Upper lobe of left lung (tissue), 4 donors: ENCODE measurements at regions not wholly inside any gene's neighbourhood (a gene's known extent, or its start where the extent isn't known, plus 50 kb on each side); places are given as distances from the start of the nearest gene placed in this dataset.

Experiments
- EP300 ChIP-seq, 4 donors: sonication (generic); formaldehyde crosslinking; IDR thresholded peaks; one replicate each; pipeline ENCODE4 v1.5.1; 2017; ENCODE audit warnings: antibody characterized with exemption in 4 of 4, control low read depth in 2 of 4
- POLR2A ChIP-seq, 4 donors: fragments of 450-650 bp; IDR thresholded peaks; one replicate each; pipeline ENCODE4 v1.5.1; 2016 to 2017; ENCODE audit warnings: antibody characterized with exemption in 4 of 4, mild to moderate bottlenecking in 2 of 4
- POLR2AphosphoS5 ChIP-seq, 2 donors: sonication (generic); formaldehyde crosslinking; IDR thresholded peaks; one replicate each; pipeline ENCODE4 v1.5.1; 2017; ENCODE audit warnings: antibody characterized with exemption in 2 of 2
- TF ChIP-seq, protein P1 (sequence below), 6 experiments: fragments of 450-650 bp in 4 of 6; fragments of 200-600 bp in 2 of 6; sonication (generic) in 2 of 6; IDR thresholded peaks; one replicate each; pipeline ENCODE4 v1.5.1; 2016 to 2019; ENCODE audit warnings: antibody characterized with exemption in 6 of 6

DNA sequence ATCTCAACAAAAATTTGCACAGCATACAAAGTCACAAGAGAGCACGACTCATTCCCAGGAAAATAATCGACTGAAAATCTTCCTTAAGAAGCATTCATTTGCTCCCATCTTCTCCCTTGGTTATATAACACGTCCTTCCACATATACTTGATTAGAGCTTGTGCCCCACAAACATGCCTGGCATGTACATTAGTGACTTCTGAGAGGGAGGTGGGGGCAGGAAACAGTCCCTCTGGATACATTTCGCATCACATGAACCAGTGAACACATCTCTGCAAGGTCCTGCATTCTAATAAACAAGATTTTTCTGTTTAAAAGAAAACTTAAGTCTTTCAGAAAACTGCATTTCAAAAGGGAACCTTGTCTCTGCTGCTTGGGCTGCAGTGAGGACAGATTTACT, 54.1 kb upstream of the IGLL5 start:
- no peak for TF ChIP-seq POLR2AphosphoS5 (IDR thresholded peaks at IDR 0.05)
- TF ChIP-seq, protein P1, sequence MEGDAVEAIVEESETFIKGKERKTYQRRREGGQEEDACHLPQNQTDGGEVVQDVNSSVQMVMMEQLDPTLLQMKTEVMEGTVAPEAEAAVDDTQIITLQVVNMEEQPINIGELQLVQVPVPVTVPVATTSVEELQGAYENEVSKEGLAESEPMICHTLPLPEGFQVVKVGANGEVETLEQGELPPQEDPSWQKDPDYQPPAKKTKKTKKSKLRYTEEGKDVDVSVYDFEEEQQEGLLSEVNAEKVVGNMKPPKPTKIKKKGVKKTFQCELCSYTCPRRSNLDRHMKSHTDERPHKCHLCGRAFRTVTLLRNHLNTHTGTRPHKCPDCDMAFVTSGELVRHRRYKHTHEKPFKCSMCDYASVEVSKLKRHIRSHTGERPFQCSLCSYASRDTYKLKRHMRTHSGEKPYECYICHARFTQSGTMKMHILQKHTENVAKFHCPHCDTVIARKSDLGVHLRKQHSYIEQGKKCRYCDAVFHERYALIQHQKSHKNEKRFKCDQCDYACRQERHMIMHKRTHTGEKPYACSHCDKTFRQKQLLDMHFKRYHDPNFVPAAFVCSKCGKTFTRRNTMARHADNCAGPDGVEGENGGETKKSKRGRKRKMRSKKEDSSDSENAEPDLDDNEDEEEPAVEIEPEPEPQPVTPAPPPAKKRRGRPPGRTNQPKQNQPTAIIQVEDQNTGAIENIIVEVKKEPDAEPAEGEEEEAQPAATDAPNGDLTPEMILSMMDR (IDR thresholded peaks at IDR 0.05) = no peak
- TF ChIP-seq EP300 (IDR thresholded peaks at IDR 0.05) = no peak
- TF ChIP-seq POLR2A (IDR thresholded peaks at IDR 0.05) = no peak
